Ishikawa (cell line): ENCODE measurements at regions not wholly inside any gene's neighbourhood (a gene's known extent, or its start where the extent isn't known, plus 50 kb on each side); places are given as distances from the start of the nearest gene placed in this dataset.

Experiments used
- CEBPB ChIP-seq: IDR thresholded peaks from 2 replicates; pipeline ENCODE4 v1.6.1; 2012
- CREB1 ChIP-seq: IDR thresholded peaks from 2 replicates; pipeline ENCODE4 v1.6.1; 2012; ENCODE audit warnings: low read depth
- EGR1 ChIP-seq: IDR thresholded peaks from 2 replicates; pipeline ENCODE4 v1.6.1; 2012
- EP300 ChIP-seq: IDR thresholded peaks from 2 replicates; pipeline ENCODE4 v1.6.1; 2012; ENCODE audit warnings: borderline replicate concordance
- FOXM1 ChIP-seq: IDR thresholded peaks from 2 replicates; pipeline ENCODE4 v1.6.1; 2012; ENCODE audit warnings: low read depth, borderline replicate concordance
- MAX ChIP-seq: IDR thresholded peaks from 2 replicates; pipeline ENCODE4 v1.6.1; 2012
- NFIC ChIP-seq: IDR thresholded peaks from 2 replicates; pipeline ENCODE4 v1.6.1; 2012
- RAD21 ChIP-seq: IDR thresholded peaks from 2 replicates; pipeline ENCODE4 v1.6.1; 2012; ENCODE audit warnings: low read depth
- REST ChIP-seq: IDR thresholded peaks from 2 replicates; pipeline ENCODE4 v1.6.1; 2012; ENCODE audit warnings: low read depth, mild to moderate bottlenecking
- TAF1 ChIP-seq: IDR thresholded peaks from 2 replicates; pipeline ENCODE4 v1.6.1; 2012; ENCODE audit warnings: low read depth, mild to moderate bottlenecking
- TCF12 ChIP-seq: IDR thresholded peaks from 2 replicates; pipeline ENCODE4 v1.6.1; 2012; ENCODE audit warnings: low read depth
- TEAD4 ChIP-seq: IDR thresholded peaks from 2 replicates; pipeline ENCODE4 v1.6.1; 2012
- YY1 ChIP-seq: IDR thresholded peaks from 2 replicates; pipeline ENCODE4 v1.6.1; 2012; ENCODE audit warnings: low read depth
- ZBTB7A ChIP-seq: IDR thresholded peaks from 2 replicates; pipeline ENCODE4 v1.6.1; 2012; ENCODE audit warnings: low read depth

GRCh38 chr2:2799151-2799697, 468.1 kb upstream of the MYT1L start:
- TF ChIP-seq TCF12 (no peak), EP300 (no peak), CEBPB (no peak), MAX (no peak), ZBTB7A (no peak), REST (no peak), TAF1 (no peak), RAD21 (no peak), FOXM1 (no peak), YY1 (no peak), EGR1 (no peak), CREB1 (no peak), NFIC (no peak), TEAD4 (no peak)
